SK-N-SH treated with all-trans-retinoic acid at 6 μM for 48 hours (cell line): ENCODE measurements at regions not wholly inside any gene's neighbourhood (a gene's known extent, or its start where the extent isn't known, plus 50 kb on each side); places are given as distances from the start of the nearest gene placed in this dataset.

Experiments
- ATAC-seq: fragments of 200-7000 bp; cut with Tn5 transposase; 3 replicates; pipeline ENCODE4 v1.9.1; 2020; ENCODE audit warnings: mild to moderate bottlenecking, moderate library complexity
- ARNTL ChIP-seq: fragments of 450-650 bp; formaldehyde crosslinking; IDR thresholded peaks from 2 replicates; pipeline ENCODE4 v1.5.0; 2020; ENCODE audit warnings: low read depth, mild to moderate bottlenecking, moderate library complexity, borderline replicate concordance
- BACH2 ChIP-seq: fragments of 250-450 bp; sonication (Bioruptor Pico); IDR thresholded peaks from 2 replicates; pipeline ENCODE4 v1.9.0; 2021; ENCODE audit warnings: mild to moderate bottlenecking, borderline replicate concordance
- CSDC2 ChIP-seq: fragments of 250-450 bp; sonication (Bioruptor Pico); IDR thresholded peaks from 2 replicates; pipeline ENCODE4 v1.5.0; 2020; ENCODE audit warnings: mild to moderate bottlenecking, moderate library complexity
- ESRRG ChIP-seq: fragments of 250-450 bp; sonication (Bioruptor Pico); IDR thresholded peaks from 2 replicates; pipeline ENCODE4 v1.6.1; 2021; ENCODE audit warnings: mild to moderate bottlenecking
- GLIS3 ChIP-seq: fragments of 250-450 bp; sonication (Bioruptor Pico); IDR thresholded peaks from 2 replicates; pipeline ENCODE4 v1.5.0; 2020; ENCODE audit warnings: mild to moderate bottlenecking, moderate library complexity
- ISL1 ChIP-seq: fragments of 250-450 bp; sonication (Bioruptor Pico); IDR thresholded peaks from 2 replicates; pipeline ENCODE4 v2.1.2; 2022; ENCODE audit warnings: mild to moderate bottlenecking, moderate library complexity
- OSR1 ChIP-seq: fragments of 250-450 bp; sonication (Bioruptor Pico); IDR thresholded peaks from 2 replicates; pipeline ENCODE4 v1.8.0; 2022; ENCODE audit warnings: moderate library complexity, mild to moderate bottlenecking, inconsistent platforms
- PPARA ChIP-seq: fragments of 250-450 bp; sonication (Bioruptor Pico); IDR thresholded peaks from 2 replicates; pipeline ENCODE4 v1.5.0; 2020; ENCODE audit warnings: mild to moderate bottlenecking, borderline replicate concordance
- SNAI2 ChIP-seq: fragments of 250-450 bp; sonication (Bioruptor Pico); IDR thresholded peaks from 2 replicates; pipeline ENCODE4 v1.5.0; 2020; ENCODE audit warnings: mild to moderate bottlenecking, moderate library complexity
- TCF4 ChIP-seq: fragments of 250-450 bp; sonication (Bioruptor Pico); IDR thresholded peaks from 2 replicates; pipeline ENCODE4 v1.8.0; 2021; ENCODE audit warnings: mild to moderate bottlenecking, moderate library complexity, borderline replicate concordance
- TOX ChIP-seq: fragments of 250-450 bp; sonication (Bioruptor Pico); IDR thresholded peaks from 2 replicates; pipeline ENCODE4 v1.8.0; 2021; ENCODE audit warnings: mild to moderate bottlenecking, moderate library complexity, borderline replicate concordance
- ZC3H10 ChIP-seq: fragments of 250-450 bp; sonication (Bioruptor Pico); IDR thresholded peaks from 2 replicates; pipeline ENCODE4 v1.5.1; 2021; ENCODE audit warnings: mild to moderate bottlenecking, moderate library complexity
- ZFP30 ChIP-seq: fragments of 450-650 bp; formaldehyde crosslinking; IDR thresholded peaks from 2 replicates; pipeline ENCODE4 v1.5.0; 2022; ENCODE audit warnings: mild to moderate bottlenecking, moderate library complexity
- ZNF565 ChIP-seq: fragments of 450-650 bp; formaldehyde crosslinking; conservative IDR thresholded peaks from 2 replicates; pipeline ENCODE4 v1.5.0; 2020; ENCODE audit warnings: low read depth, mild to moderate bottlenecking, moderate library complexity
- ZNF70 ChIP-seq: fragments of 450-650 bp; formaldehyde crosslinking; IDR thresholded peaks from 2 replicates; pipeline ENCODE4 v1.5.0; 2020; ENCODE audit warnings: mild to moderate bottlenecking, moderate library complexity
- TF ChIP-seq, protein P1 (sequence below): fragments of 250-450 bp; sonication (Bioruptor Pico); IDR thresholded peaks from 2 replicates; pipeline ENCODE4 v1.5.1; 2021; ENCODE audit warnings: mild to moderate bottlenecking, moderate library complexity
- TF ChIP-seq, protein P2 (sequence below): fragments of 250-450 bp; sonication (Bioruptor Pico); IDR thresholded peaks from 2 replicates; pipeline ENCODE4 v1.8.0; 2021; ENCODE audit warnings: low read depth, mild to moderate bottlenecking, moderate library complexity, borderline replicate concordance
- TF ChIP-seq, protein P3 (sequence below): fragments of 250-450 bp; sonication (Bioruptor Pico); IDR thresholded peaks from 2 replicates; pipeline ENCODE4 v1.8.0; 2020; ENCODE audit warnings: mild to moderate bottlenecking, moderate library complexity, borderline replicate concordance
- TF ChIP-seq, protein P4 (sequence below): fragments of 250-450 bp; sonication (Bioruptor Pico); IDR thresholded peaks from 2 replicates; pipeline ENCODE4 v1.5.1; 2020; ENCODE audit warnings: low read depth, mild to moderate bottlenecking, moderate library complexity

DNA sequence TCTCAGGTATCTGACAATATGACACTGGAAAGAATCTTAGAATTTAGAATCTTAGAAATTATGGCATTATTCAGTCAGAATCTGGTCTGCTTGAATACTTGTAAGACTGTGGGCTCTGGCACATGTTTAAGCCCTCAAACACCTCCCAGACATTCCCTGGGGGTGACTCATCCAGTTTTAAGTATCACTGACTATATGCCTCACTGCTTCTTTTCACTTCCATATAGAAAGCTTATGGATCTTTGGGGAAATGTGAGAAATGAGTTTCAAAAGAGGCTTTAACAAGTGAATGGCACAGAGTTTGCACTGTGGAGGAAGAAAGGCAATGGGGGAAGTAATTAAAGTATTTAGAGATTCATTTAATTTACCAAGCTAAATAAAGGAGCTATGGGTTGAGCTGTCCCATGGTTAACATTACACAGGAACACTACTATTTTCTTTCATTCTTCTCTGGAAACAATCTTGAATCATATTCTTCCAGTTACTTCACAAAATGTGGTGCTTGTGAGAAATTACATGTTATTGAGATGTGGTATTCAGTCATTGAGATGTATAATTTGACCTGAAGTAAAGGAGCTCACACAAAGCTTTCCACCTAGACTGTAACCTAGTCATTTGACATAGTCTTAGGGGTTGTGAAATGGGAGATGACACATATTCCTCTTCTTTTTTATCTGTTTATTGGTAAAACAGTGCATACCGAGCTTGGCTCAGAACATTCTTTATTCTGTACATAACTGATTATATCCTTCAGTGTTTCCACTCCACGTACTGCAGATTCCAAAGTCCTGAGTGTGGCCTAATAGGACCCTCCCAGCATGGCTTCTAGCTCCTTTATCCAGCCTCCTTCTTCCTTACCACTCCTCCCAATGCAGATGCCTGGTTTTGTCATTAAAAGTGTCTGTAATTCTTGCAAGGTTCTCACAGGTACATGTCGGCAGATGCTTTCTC, 544.6 kb upstream of the NECTIN3 start:
- TF ChIP-seq, protein P1, sequence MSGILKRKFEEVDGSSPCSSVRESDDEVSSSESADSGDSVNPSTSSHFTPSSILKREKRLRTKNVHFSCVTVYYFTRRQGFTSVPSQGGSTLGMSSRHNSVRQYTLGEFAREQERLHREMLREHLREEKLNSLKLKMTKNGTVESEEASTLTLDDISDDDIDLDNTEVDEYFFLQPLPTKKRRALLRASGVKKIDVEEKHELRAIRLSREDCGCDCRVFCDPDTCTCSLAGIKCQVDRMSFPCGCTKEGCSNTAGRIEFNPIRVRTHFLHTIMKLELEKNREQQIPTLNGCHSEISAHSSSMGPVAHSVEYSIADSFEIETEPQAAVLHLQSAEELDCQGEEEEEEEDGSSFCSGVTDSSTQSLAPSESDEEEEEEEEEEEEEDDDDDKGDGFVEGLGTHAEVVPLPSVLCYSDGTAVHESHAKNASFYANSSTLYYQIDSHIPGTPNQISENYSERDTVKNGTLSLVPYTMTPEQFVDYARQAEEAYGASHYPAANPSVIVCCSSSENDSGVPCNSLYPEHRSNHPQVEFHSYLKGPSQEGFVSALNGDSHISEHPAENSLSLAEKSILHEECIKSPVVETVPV, result no peak
- ATAC-seq, result peak; percentile 96

DNA sequence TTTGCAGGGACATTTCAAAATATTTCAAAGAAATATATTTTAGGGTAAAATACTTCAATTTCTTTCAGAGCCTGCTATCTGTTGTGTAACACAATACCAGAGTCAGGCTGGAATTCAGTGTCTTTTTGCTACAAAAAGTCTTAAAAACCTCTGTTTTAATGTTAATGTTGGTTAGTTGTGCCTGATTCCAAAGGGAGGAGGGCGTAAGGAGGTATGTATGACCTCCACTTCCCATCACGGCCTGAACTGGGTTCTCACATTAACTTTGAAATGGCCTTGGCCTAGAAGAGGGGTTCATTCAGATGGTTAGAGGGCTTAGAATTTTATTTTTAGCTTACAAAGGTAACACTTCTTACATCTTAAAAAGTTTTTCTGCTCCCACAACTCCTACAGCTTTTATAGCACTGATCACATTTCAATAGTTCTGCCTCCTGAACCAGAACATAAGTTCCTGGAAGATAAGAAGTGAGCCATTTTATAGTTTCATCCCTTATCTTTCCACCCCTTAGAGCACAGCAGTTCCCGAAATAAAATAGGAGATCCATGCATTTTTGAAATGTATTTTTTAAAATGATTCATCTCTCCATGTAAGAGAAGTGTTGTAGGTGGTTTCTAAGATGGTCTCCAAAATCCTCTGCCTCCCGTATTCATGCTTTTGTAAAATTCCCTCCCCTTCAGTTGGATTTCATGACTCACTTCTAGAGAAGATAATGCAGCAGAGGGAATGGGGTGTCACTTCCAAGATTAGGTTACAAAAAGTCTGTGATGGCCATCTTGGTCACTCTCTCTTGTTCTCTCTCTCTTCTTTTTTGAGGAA, 543.1 kb upstream of the NECTIN3 start:
- ATAC-seq, result no peak
- TF ChIP-seq ZFP30 (CRISPR knock-in tag), result no peak
- TF ChIP-seq ESRRG, result no peak
- TF ChIP-seq, protein P2, sequence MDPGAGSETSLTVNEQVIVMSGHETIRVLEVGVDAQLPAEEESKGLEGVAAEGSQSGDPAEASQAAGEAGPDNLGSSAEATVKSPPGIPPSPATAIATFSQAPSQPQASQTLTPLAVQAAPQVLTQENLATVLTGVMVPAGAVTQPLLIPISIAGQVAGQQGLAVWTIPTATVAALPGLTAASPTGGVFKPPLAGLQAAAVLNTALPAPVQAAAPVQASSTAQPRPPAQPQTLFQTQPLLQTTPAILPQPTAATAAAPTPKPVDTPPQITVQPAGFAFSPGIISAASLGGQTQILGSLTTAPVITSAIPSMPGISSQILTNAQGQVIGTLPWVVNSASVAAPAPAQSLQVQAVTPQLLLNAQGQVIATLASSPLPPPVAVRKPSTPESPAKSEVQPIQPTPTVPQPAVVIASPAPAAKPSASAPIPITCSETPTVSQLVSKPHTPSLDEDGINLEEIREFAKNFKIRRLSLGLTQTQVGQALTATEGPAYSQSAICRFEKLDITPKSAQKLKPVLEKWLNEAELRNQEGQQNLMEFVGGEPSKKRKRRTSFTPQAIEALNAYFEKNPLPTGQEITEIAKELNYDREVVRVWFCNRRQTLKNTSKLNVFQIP (CRISPR knock-in tag), result no peak
- TF ChIP-seq BACH2 (CRISPR knock-in tag), result no peak
- no peak for TF ChIP-seq PPARA (CRISPR knock-in tag)
- TF ChIP-seq ZNF70 (CRISPR knock-in tag), result no peak
- no peak for TF ChIP-seq GLIS3 (CRISPR knock-in tag)
- TF ChIP-seq ISL1 (CRISPR knock-in tag), result no peak
- no peak for TF ChIP-seq TOX (CRISPR knock-in tag)
- no peak for TF ChIP-seq SNAI2 (CRISPR knock-in tag)
- TF ChIP-seq, protein P3, sequence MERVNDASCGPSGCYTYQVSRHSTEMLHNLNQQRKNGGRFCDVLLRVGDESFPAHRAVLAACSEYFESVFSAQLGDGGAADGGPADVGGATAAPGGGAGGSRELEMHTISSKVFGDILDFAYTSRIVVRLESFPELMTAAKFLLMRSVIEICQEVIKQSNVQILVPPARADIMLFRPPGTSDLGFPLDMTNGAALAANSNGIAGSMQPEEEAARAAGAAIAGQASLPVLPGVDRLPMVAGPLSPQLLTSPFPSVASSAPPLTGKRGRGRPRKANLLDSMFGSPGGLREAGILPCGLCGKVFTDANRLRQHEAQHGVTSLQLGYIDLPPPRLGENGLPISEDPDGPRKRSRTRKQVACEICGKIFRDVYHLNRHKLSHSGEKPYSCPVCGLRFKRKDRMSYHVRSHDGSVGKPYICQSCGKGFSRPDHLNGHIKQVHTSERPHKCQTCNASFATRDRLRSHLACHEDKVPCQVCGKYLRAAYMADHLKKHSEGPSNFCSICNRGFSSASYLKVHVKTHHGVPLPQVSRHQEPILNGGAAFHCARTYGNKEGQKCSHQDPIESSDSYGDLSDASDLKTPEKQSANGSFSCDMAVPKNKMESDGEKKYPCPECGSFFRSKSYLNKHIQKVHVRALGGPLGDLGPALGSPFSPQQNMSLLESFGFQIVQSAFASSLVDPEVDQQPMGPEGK (CRISPR knock-in tag), result no peak
- no peak for TF ChIP-seq ZC3H10 (CRISPR knock-in tag)
- TF ChIP-seq, all 23 proteins: peak for 0

DNA sequence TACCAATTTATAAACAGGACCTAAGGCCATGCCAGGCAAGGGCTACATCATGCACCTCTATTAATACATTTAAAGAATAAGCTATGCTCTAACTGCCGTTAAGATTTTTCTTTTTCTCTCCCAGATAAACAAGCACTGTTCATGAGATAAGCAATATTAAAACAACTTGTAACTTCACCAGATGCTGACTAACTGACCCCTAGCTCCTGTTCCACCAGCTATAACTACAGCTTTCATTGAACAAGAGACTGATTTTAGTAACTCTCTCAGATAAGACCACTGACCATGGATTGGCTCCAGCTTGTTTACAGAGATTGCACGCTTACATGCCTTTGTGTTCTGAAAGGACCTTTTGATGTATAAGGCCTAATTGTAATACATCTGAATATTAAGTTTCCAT, 540.7 kb upstream of the NECTIN3 start:
- no peak for ATAC-seq
- TF ChIP-seq CSDC2 (CRISPR knock-in tag), result no peak
- TF ChIP-seq ZC3H10 (CRISPR knock-in tag), result no peak
- no peak for TF ChIP-seq ZFP30 (CRISPR knock-in tag)
- TF ChIP-seq, all 23 proteins: peak for 0

DNA sequence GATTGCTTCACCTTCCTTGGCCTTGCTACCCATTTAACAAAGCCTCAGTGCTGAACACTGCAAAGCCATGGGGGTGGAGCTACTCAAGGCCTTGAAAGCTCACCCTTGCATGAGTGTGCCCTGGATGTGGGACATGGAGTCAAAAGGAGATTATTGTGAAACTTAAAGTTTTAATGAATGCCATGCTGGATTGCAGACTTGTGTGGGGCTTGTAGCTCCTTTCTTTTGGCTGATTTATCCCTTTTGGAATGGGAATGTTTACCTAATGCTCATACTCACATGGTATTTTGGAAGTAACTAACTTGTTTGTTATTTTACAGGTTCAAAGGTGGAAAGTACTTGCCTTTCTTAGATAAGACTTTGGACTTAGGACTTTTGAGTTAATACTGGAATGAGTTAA, 538.5 kb upstream of the NECTIN3 start:
- TF ChIP-seq ZC3H10 (CRISPR knock-in tag) (no peak), ZNF70 (CRISPR knock-in tag) (no peak), ESRRG (no peak), OSR1 (CRISPR knock-in tag) (no peak), ZNF565 (CRISPR knock-in tag) (no peak), ISL1 (CRISPR knock-in tag) (no peak), ARNTL (CRISPR knock-in tag) (no peak), TCF4 (CRISPR knock-in tag) (no peak), TOX (CRISPR knock-in tag) (no peak), ZFP30 (CRISPR knock-in tag) (no peak)
- TF ChIP-seq, protein P4, sequence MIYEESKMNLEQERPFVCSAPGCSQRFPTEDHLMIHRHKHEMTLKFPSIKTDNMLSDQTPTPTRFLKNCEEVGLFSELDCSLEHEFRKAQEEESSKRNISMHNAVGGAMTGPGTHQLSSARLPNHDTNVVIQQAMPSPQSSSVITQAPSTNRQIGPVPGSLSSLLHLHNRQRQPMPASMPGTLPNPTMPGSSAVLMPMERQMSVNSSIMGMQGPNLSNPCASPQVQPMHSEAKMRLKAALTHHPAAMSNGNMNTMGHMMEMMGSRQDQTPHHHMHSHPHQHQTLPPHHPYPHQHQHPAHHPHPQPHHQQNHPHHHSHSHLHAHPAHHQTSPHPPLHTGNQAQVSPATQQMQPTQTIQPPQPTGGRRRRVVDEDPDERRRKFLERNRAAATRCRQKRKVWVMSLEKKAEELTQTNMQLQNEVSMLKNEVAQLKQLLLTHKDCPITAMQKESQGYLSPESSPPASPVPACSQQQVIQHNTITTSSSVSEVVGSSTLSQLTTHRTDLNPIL (CRISPR knock-in tag), result no peak
- TF ChIP-seq, protein P2 (CRISPR knock-in tag), result no peak

More for the DNA sequence above, 538.5 kb upstream of the NECTIN3 start:
- no peak for ATAC-seq
